RWPE2 (cell line): ENCODE measurements at regions not wholly inside any gene's neighbourhood (a gene's known extent, or its start where the extent isn't known, plus 50 kb on each side); places are given as distances from the start of the nearest gene placed in this dataset.

ENCODE experiments used
- ATAC-seq: fragments of 200-7000 bp; cut with Tn5 transposase; 3 replicates; pipeline ENCODE4 v1.9.1; 2021; ENCODE audit warnings: low read depth
- DNase-seq: peaks from one replicate; pipeline ENCODE4 v3.0.0-alpha.2; 2020; ENCODE audit warnings: low spot score
- H3K27ac ChIP-seq: fragments of 450-650 bp; 2 replicates; pipeline ENCODE4 v1.5.1; 2017; ENCODE audit warnings: mild to moderate bottlenecking; ENCODE audit not compliant: poor library complexity, severe bottlenecking
- H3K27me3 ChIP-seq: fragments of 250-450 bp; sonication (Bioruptor Pico); 2 replicates; pipeline ENCODE4 v1.5.1; 2021; ENCODE audit warnings: mild to moderate bottlenecking, moderate library complexity; ENCODE audit not compliant: insufficient read depth, poor library complexity, severe bottlenecking
- H3K36me3 ChIP-seq: fragments of 250-450 bp; sonication (Bioruptor Pico); 2 replicates; pipeline ENCODE4 v1.5.1; 2020; ENCODE audit warnings: low read depth, mild to moderate bottlenecking, moderate library complexity
- H3K4me1 ChIP-seq: fragments of 250-450 bp; sonication (Bioruptor Pico); 2 replicates; pipeline ENCODE4 v1.5.1; 2021; ENCODE audit warnings: mild to moderate bottlenecking, moderate library complexity; ENCODE audit not compliant: insufficient read depth, poor library complexity, severe bottlenecking
- H3K4me3 ChIP-seq: fragments of 250-450 bp; sonication (Bioruptor Pico); 2 replicates; pipeline ENCODE4 v1.5.1; 2021; ENCODE audit warnings: mild to moderate bottlenecking, moderate library complexity; ENCODE audit not compliant: severe bottlenecking
- H3K9me3 ChIP-seq: fragments of 250-450 bp; sonication (Bioruptor Pico); 2 replicates; pipeline ENCODE4 v1.5.1; 2021; ENCODE audit warnings: mild to moderate bottlenecking, moderate library complexity; ENCODE audit not compliant: severe bottlenecking
- TF ChIP-seq, protein P1 (sequence below): fragments of 450-650 bp; IDR thresholded peaks from one replicate; pipeline ENCODE4 v1.5.1; 2017; ENCODE audit warnings: mild to moderate bottlenecking, moderate library complexity; ENCODE audit not compliant: poor library complexity, severe bottlenecking

DNA sequence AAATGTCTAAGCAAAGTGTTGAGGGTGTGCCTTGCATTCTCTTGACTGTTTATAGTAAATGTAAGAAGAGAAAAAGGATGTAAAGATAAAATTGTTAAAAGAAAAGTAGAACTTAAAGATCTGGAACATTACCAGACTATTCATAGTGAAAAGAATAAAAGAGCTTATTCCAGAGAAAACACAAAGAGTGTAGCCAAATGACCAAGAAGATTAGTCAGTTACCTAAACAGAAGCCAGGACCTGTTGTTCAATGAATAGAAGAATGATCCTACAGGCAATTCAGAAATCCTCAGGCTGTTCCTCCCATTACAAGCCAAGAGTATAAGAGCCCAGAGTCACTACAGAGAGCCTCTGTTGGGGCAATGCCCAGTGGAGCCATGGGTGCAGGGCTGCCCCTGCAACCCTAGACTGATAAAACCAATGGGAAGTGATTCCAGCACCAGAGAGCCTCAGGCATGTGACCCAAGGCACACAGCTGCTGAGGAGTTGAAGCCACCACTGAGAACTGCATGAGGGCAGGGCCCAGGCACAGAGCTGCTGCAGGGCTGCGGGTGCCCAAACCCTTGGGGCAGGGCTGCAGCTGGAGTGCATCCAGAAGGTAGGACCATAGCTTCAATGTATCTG, 91.1 kb upstream of the SLC38A4 start:
- TF ChIP-seq, protein P1, sequence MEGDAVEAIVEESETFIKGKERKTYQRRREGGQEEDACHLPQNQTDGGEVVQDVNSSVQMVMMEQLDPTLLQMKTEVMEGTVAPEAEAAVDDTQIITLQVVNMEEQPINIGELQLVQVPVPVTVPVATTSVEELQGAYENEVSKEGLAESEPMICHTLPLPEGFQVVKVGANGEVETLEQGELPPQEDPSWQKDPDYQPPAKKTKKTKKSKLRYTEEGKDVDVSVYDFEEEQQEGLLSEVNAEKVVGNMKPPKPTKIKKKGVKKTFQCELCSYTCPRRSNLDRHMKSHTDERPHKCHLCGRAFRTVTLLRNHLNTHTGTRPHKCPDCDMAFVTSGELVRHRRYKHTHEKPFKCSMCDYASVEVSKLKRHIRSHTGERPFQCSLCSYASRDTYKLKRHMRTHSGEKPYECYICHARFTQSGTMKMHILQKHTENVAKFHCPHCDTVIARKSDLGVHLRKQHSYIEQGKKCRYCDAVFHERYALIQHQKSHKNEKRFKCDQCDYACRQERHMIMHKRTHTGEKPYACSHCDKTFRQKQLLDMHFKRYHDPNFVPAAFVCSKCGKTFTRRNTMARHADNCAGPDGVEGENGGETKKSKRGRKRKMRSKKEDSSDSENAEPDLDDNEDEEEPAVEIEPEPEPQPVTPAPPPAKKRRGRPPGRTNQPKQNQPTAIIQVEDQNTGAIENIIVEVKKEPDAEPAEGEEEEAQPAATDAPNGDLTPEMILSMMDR = no peak
- H3K4me1 ChIP-seq = peaks cover 10% of the 10 kb centered on the region
- ATAC-seq = no peak

GRCh38 chr12:46917821-46918220, 92.0 kb upstream of the SLC38A4 start:
- TF ChIP-seq, protein P1 = no peak
- no peak for ATAC-seq
- peaks cover 14% of the 10 kb centered on the region for H3K4me1 ChIP-seq
- no peaks in the 10 kb centered on the region for H3K27me3 ChIP-seq
- no peak overlapping the region for H3K4me3 ChIP-seq
- DNase-seq = no peak
- no peaks in the 10 kb centered on the region for H3K9me3 ChIP-seq
- H3K36me3 ChIP-seq = no peaks in the 10 kb centered on the region
- no peak overlapping the region for H3K27ac ChIP-seq

More for the DNA sequence above, 91.1 kb upstream of the SLC38A4 start:
- H3K36me3 ChIP-seq = no peaks in the 10 kb centered on the region
- no peaks in the 10 kb centered on the region for H3K9me3 ChIP-seq
- H3K4me3 ChIP-seq = no peak overlapping the region
- H3K27ac ChIP-seq = no peak overlapping the region
- no peaks in the 10 kb centered on the region for H3K27me3 ChIP-seq
- DNase-seq = no peak

DNA sequence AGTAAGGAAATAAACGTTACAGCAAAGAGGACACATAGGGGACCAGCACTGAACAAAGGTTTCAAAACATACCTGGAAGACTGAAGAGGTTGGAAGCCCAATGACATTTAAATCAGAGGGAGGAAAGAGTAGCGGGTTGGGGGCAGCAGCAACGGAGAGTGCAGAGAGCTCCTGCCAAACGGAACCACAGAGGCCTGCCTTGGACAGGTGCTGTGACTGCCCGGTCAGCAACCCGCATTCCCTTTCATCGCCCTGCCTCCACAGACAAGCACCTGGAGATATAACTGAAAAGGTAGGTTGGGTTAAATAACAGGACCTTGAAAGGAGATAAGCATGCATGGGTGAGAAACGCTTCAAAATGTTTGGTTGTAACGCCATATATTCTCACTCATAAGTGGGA, 92.8 kb upstream of the SLC38A4 start:
- Histone ChIP-seq H3K4me3 (no peak overlapping the region), H3K27ac (no peak overlapping the region), H3K4me1 (peaks cover 14% of the 10 kb centered on the region), H3K36me3 (no peaks in the 10 kb centered on the region), H3K27me3 (no peaks in the 10 kb centered on the region), H3K9me3 (no peaks in the 10 kb centered on the region)
- DNase-seq = no peak
- TF ChIP-seq, protein P1 = no peak
- ATAC-seq = no peak

DNA sequence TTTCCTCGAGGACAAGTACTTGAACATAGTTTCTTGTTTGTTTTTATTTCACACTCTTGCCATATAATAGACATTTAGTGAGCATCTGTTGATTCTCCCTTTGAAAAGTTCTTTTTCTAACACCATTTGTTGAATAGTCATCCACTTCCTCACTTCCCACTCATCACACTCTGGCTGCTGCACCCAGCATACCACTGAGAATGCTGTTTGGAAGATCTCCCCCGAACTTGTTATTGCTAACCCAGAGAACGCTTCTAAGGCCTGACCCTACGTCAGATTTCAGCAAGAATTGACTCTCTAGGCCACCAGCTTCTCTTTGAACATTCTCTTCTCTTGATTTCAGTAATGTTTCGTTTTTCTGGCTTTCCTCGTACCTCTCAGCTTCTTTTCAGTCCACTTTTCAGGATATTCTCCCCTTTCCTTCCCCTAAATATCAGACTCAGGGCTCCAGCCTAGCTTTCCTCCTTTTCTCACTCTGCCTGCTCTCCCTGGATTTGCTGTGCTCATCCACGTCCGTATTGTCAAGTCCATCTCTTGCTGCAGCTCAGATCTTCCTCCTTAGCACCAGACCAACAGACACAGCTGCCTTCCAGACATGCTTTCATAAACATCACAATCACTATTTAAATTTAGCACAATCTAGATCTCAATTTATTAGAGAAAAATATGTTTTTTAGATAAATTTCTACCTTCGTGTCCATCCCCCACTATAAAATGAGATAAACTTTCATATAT, 94.0 kb upstream of the SLC38A4 start:
- DNase-seq (no peak), ATAC-seq (no peak)
- H3K36me3 ChIP-seq = no peaks in the 10 kb centered on the region
- no peaks in the 10 kb centered on the region for H3K27me3 ChIP-seq
- peaks cover 14% of the 10 kb centered on the region for H3K4me1 ChIP-seq
- no peak overlapping the region for H3K27ac ChIP-seq
- TF ChIP-seq, protein P1 = no peak
- H3K9me3 ChIP-seq = no peaks in the 10 kb centered on the region
- no peak overlapping the region for H3K4me3 ChIP-seq

DNA sequence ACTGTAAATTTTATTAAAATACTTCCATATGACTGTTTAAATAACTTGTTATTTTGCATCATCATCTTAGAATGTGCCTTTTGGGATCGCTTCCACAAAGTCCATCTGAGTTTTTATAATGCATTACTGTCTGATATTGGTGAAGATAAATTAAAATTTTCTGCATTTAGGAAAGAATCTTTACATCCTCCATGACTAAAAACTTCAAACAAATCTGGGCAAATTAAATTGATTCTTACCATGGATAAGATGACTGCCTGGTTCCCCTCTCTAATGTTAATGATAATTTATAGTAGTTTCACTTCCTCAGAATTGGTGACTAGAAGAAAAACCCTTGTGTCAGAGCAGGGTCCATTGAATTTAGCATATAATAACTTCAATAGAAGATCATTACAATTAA, 94.7 kb upstream of the SLC38A4 start:
- Histone ChIP-seq H3K27me3 (no peaks in the 10 kb centered on the region), H3K36me3 (no peaks in the 10 kb centered on the region), H3K27ac (no peak overlapping the region), H3K9me3 (no peaks in the 10 kb centered on the region), H3K4me1 (peaks cover 10% of the 10 kb centered on the region), H3K4me3 (no peak overlapping the region)
- TF ChIP-seq, protein P1 = no peak
- no peak for ATAC-seq
- DNase-seq = no peak
